Endothelial cell of umbilical vein (primary cell): ENCODE measurements at regions not wholly inside any gene's neighbourhood (a gene's known extent, or its start where the extent isn't known, plus 50 kb on each side); places are given as distances from the start of the nearest gene placed in this dataset.

Source experiments
- BruUV-seq: library from RNA; stranded (reverse); fragments of 400-500 nt; replicated peaks from 2 replicates; lab custom pipeline; 2021; lab: Mats Ljungman, UMichigan
- CTCF ChIA-PET: fragments of 300-600, 350-600 bp; sonication (Branson Sonifier 250); formaldehyde crosslinking; loops from one replicate; lab custom pipeline; 2021; ENCODE audit warnings: antibody characterized with exemption, inconsistent platforms; lab: Charles Lee
- POLR2A ChIA-PET: fragments of 300-600, 350-600 bp; sonication (Branson Sonifier 250); formaldehyde crosslinking; loops from one replicate; lab custom pipeline; 2021; ENCODE audit warnings: antibody characterized with exemption, inconsistent platforms; lab: Charles Lee
- DNase-seq: peaks from one replicate; pipeline ENCODE4 v3.0.0-alpha.2; 2011; ENCODE audit warnings: low read depth, low spot score
- FAIRE-seq: peaks from 2 replicates; lab custom pipeline; 2011; peaks lifted over from hg19 to GRCh38; lab: Jason Lieb, UNC
- H2AFZ ChIP-seq: 2 replicates; pipeline ENCODE4 v1.6.0; 2012; ENCODE audit warnings: low read depth, low read length, control low read depth, inconsistent platforms
- H3K27ac ChIP-seq: 2 replicates; pipeline ENCODE4 v1.5.1; 2011; ENCODE audit warnings: low read depth, mild to moderate bottlenecking, control low read depth, low read length, moderate library complexity; ENCODE audit not compliant: insufficient read depth
- H3K27me3 ChIP-seq, 2 experiments: 2 replicates each; pipeline versions ENCODE4 v1.6.0 to v1.6.1; 2011; ENCODE audit warnings: low read length in 2 of 2, mixed read lengths in 1 of 2; ENCODE audit not compliant: control insufficient read depth in 2 of 2, insufficient read depth in 2 of 2
- H3K36me3 ChIP-seq, 2 experiments: 2 replicates in 1 of 2; 3 replicates in 1 of 2; pipeline ENCODE4 v1.5.1; 2011; ENCODE audit warnings: low read length in 2 of 2, mild to moderate bottlenecking in 1 of 2, moderate library complexity in 1 of 2; ENCODE audit not compliant: control insufficient read depth in 2 of 2, insufficient read depth in 2 of 2; ENCODE audit errors: extremely low read depth in 1 of 2
- H3K4me1 ChIP-seq: 3 replicates; pipeline ENCODE4 v1.5.1; 2011; ENCODE audit warnings: mild to moderate bottlenecking, low read length; ENCODE audit not compliant: control insufficient read depth, insufficient read depth; ENCODE audit errors: extremely low read depth
- H3K4me2 ChIP-seq: 2 replicates; pipeline ENCODE4 v1.6.1; 2011; ENCODE audit warnings: low read length, control low read depth, mixed read lengths; ENCODE audit not compliant: insufficient read depth
- H3K4me3 ChIP-seq, 3 experiments: fragments of 200-600 bp in 1 of 3; sonication (generic), shearing (Covaris generic) in 1 of 3; replicated peaks in 1 of 3; 2 replicates each; pipeline ENCODE4 v1.5.1; 2011 to 2016; ENCODE audit warnings: control low read depth in 3 of 3, low read length in 3 of 3, mild to moderate bottlenecking in 2 of 3, inconsistent platforms in 1 of 3, low read depth in 1 of 3, moderate library complexity in 1 of 3; ENCODE audit not compliant: insufficient read depth in 1 of 3
- H3K79me2 ChIP-seq: 2 replicates; pipeline ENCODE4 v1.6.0; 2012; ENCODE audit warnings: low read length, inconsistent platforms; ENCODE audit not compliant: control insufficient read depth, insufficient read depth
- H3K9ac ChIP-seq: replicated peaks from 2 replicates; pipeline ENCODE3; 2011; ENCODE audit warnings: low read length, control low read depth; ENCODE audit not compliant: insufficient read depth; ENCODE audit errors: extremely low read depth
- H3K9me1 ChIP-seq: replicated peaks from 3 replicates; pipeline ENCODE4 v1.6.0; 2011; ENCODE audit warnings: mild to moderate bottlenecking, low read length; ENCODE audit not compliant: control insufficient read depth, insufficient read depth; ENCODE audit errors: extremely low read depth
- H3K9me3 ChIP-seq: replicated peaks from 2 replicates; pipeline ENCODE4 v1.5.1; 2012; ENCODE audit warnings: low read length, inconsistent platforms; ENCODE audit not compliant: control insufficient read depth, insufficient read depth
- H4K20me1 ChIP-seq: replicated peaks from 2 replicates; pipeline ENCODE3; 2011; ENCODE audit warnings: mild to moderate bottlenecking, low read length; ENCODE audit not compliant: control insufficient read depth, insufficient read depth; ENCODE audit errors: extremely low read depth
- CTCF ChIP-seq, 2 donors: IDR thresholded peaks; 1 replicate in 1 of 2; 2 replicates in 1 of 2; pipeline ENCODE4 v1.5.1; 2011; ENCODE audit warnings: low read length in 2 of 2, mild to moderate bottlenecking in 2 of 2, moderate library complexity in 2 of 2, control low read depth in 1 of 2, inconsistent platforms in 1 of 2, low read depth in 1 of 2; ENCODE audit not compliant: insufficient read depth in 1 of 2; ENCODE audit errors: extremely low read depth in 1 of 2
- EZH2 ChIP-seq: IDR thresholded peaks from 2 replicates; pipeline ENCODE4 v1.6.1; 2012; ENCODE audit warnings: borderline replicate concordance, low read depth, mild to moderate bottlenecking, moderate library complexity, low read length, inconsistent platforms; ENCODE audit not compliant: severe bottlenecking
- FOS ChIP-seq: IDR thresholded peaks from 2 replicates; pipeline ENCODE4 v1.6.1; 2011; ENCODE audit warnings: mild to moderate bottlenecking, low read length, moderate library complexity, borderline replicate concordance; ENCODE audit not compliant: insufficient read depth
- GATA2 ChIP-seq: IDR thresholded peaks from 2 replicates; pipeline ENCODE4 v1.7.0; 2011; ENCODE audit warnings: low read depth, mild to moderate bottlenecking, moderate library complexity, mixed read lengths, low read length; ENCODE audit not compliant: insufficient read length, insufficient read depth
- JUN ChIP-seq: IDR thresholded peaks from 2 replicates; pipeline ENCODE4 v1.6.1; 2011; ENCODE audit warnings: borderline replicate concordance, low read depth; ENCODE audit not compliant: insufficient read length, insufficient read depth
- MYC ChIP-seq: IDR thresholded peaks from one replicate; pipeline ENCODE4 v1.6.1; 2011; ENCODE audit warnings: mild to moderate bottlenecking, low read depth, low read length
- POLR2A ChIP-seq: IDR thresholded peaks from 2 replicates; pipeline ENCODE4 v1.6.1; 2012; ENCODE audit warnings: low read depth, mild to moderate bottlenecking, control low read depth, low read length
- POLR2AphosphoS5 ChIP-seq: IDR thresholded peaks from 2 replicates; pipeline ENCODE4 v1.6.1; 2012; ENCODE audit warnings: low read depth, mild to moderate bottlenecking, control low read depth, low read length, moderate library complexity; ENCODE audit not compliant: insufficient read depth
- dilution Hi-C: fragments of 300-500 bp; cut with MboI; formaldehyde crosslinking; loops from one replicate; pipeline ENCODE4 v1.15.0; 2019; ENCODE audit warnings: low sequenced_read_pairs; ENCODE audit not compliant: extremely low pct_ligation_motif_present
- intact Hi-C: fragments of 100-400 bp; cut with micrococcal nuclease; formaldehyde crosslinking; loops from one replicate; pipeline ENCODE4 v1.10.0; 2022
- TF ChIP-seq, protein P1 (sequence below): IDR thresholded peaks from 2 replicates; pipeline ENCODE4 v1.6.1; 2011; ENCODE audit not compliant: insufficient read depth, insufficient read length

DNA sequence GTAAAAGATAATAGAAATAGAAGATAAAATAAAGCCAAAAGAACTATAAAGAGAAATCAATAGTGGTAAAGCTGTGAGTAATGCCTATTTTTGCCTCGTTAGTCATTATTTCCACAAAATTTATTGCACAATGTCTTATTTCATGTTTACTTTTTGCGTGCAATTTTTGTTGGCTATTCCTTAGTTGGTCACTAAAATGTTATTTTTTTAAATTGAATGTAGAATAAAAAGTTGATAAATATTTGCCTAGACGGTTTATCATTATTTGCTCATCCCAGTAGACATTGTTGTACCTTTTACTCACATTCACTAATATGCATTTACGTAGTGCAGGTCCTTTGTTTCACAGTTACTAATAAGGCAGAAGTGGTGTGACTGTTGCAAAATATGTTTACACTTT is 227.8 kb upstream of the BMPER start:
- Histone ChIP-seq H2AFZ (no peak overlapping the region), H4K20me1 (no peaks in the 10 kb centered on the region), H3K27ac (no peak overlapping the region), H3K36me3 (no peaks in the 10 kb centered on the region), H3K4me2 (no peak overlapping the region), H3K9me3 (no peaks in the 10 kb centered on the region), H3K9me1 (no peaks in the 10 kb centered on the region), H3K79me2 (no peaks in the 10 kb centered on the region), H3K27me3 (no peaks in the 10 kb centered on the region), H3K4me3 (no peak overlapping the region), H3K4me1 (peaks cover 2% of the 10 kb centered on the region), H3K9ac (no peak overlapping the region)
- intact Hi-C loops, result no loop called here
- POLR2A ChIA-PET, result no interaction called here
- dilution Hi-C loops, result no loop called here
- TF ChIP-seq, protein P1, sequence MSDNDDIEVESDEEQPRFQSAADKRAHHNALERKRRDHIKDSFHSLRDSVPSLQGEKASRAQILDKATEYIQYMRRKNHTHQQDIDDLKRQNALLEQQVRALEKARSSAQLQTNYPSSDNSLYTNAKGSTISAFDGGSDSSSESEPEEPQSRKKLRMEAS, result no peak
- TF ChIP-seq POLR2A (no peak), JUN (no peak), MYC (no peak), GATA2 (no peak), FOS (no peak), EZH2 (no peak), POLR2AphosphoS5 (no peak), CTCF (IDR thresholded peaks at IDR 0.05; ENCODE audit: extremely low read depth in 1 of 2, insufficient read depth in 1 of 2, low read depth in 1 of 2, low read length in 2 of 2) (no peak)
- FAIRE-seq, result no peak
- CTCF ChIA-PET, result no interaction called here
- no peak for DNase-seq
- no TSS peak for BruUV-seq
